ENCODE measurements at regions not wholly inside any gene's neighbourhood (a gene's known extent, or its start where the extent isn't known, plus 50 kb on each side); places are given as distances from the start of the nearest gene placed in this dataset.

DNA sequence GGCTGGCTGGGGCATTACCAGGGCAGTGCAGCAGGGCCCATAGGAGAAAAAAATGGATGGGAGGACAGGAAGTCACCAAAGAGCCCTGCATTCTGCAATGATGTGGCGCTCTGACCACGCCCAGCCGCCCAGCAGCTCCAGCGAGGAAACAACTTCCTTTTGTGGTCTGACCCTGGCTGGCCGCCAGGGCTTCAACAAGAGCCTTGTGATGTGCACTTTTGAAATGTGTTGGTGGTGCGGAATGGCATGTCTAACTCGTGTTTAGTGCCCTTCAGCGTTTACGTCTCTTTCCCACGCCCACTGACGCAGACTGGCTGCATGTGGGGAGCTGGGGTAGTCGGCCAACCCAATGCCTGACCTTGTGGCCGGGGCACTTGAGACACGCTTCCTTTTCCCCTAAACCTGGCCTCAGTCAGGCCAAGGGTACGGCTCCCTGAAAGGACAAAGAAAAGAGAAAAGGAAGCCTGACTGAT lies 81.9 kb upstream of the CTNNB1 start:
- Mint-ChIP-seq H3K4me1 (peaks cover 35% of the 10 kb centered on the region), H3K36me3 (no peaks in the 10 kb centered on the region), H3K4me3 (no peak overlapping the region), H3K27ac (no peak overlapping the region), H3K9me3 (no peaks in the 10 kb centered on the region), H3K27me3 (ENCODE audit: insufficient read depth, low read depth) (no peaks in the 10 kb centered on the region)
- Histone ChIP-seq H3K4me1 (peaks cover 16% of the 10 kb centered on the region), H3K9me3 (ENCODE audit: low read depth) (no peaks in the 10 kb centered on the region), H3K27ac (no peak overlapping the region), H3K36me3 (no peaks in the 10 kb centered on the region), H3K4me2 (no peak overlapping the region), H3F3A (ENCODE audit: low read depth) (no peaks in the 10 kb centered on the region), H2AFZ (replicated peaks) (no peak overlapping the region), H3K27me3 (no peaks in the 10 kb centered on the region), H3K79me2 (ENCODE audit: low read depth) (no peaks in the 10 kb centered on the region), H3K4me3 (no peak overlapping the region), H4K20me1 (ENCODE audit: low read depth) (no peaks in the 10 kb centered on the region), H3K9ac (no peak overlapping the region)
- TF ChIP-seq EZH2 (IDR thresholded peaks at IDR 0.05) (no peak), EZH2phosphoT487 (IDR thresholded peaks at IDR 0.05) (no peak), CTCF (IDR thresholded peaks at IDR 0.05) (no peak)
- peak; percentile 15 for DNase-seq (ENCODE audit: low spot score)

- Histone ChIP-seq H3K79me2 (ENCODE audit: low read depth) (no peaks in the 10 kb centered on the region), H4K20me1 (ENCODE audit: low read depth) (no peaks in the 10 kb centered on the region), H3K4me3 (no peak overlapping the region), H3K9ac (no peak overlapping the region), H3F3A (ENCODE audit: low read depth) (no peaks in the 10 kb centered on the region), H3K27ac (no peak overlapping the region), H3K27me3 (no peaks in the 10 kb centered on the region), H2AFZ (replicated peaks) (no peak overlapping the region), H3K9me3 (ENCODE audit: low read depth) (no peaks in the 10 kb centered on the region), H3K4me1 (peaks cover 16% of the 10 kb centered on the region), H3K4me2 (no peak overlapping the region), H3K36me3 (no peaks in the 10 kb centered on the region)
- Mint-ChIP-seq H3K4me1 (peaks cover 32% of the 10 kb centered on the region), H3K27me3 (ENCODE audit: insufficient read depth, low read depth) (no peaks in the 10 kb centered on the region), H3K27ac (no peak overlapping the region), H3K4me3 (no peak overlapping the region), H3K9me3 (no peaks in the 10 kb centered on the region), H3K36me3 (no peaks in the 10 kb centered on the region)
- TF ChIP-seq CTCF (IDR thresholded peaks at IDR 0.05) = no peak
- no peak for TF ChIP-seq EZH2phosphoT487 (IDR thresholded peaks at IDR 0.05)
- no peak for TF ChIP-seq EZH2 (IDR thresholded peaks at IDR 0.05)
- DNase-seq (ENCODE audit: low spot score) = no peak
Observed at GRCh38 chr3:41118461-41119390, 80.6 kb upstream of the CTNNB1 start.

GRCh38 chr3:41120460-41120859 lies 78.8 kb upstream of the CTNNB1 start:
- no peak for DNase-seq (ENCODE audit: low spot score)
- Histone ChIP-seq H3K9ac (no peak overlapping the region), H3F3A (ENCODE audit: low read depth) (no peaks in the 10 kb centered on the region), H3K27ac (no peak overlapping the region), H3K4me3 (no peak overlapping the region), H4K20me1 (ENCODE audit: low read depth) (no peaks in the 10 kb centered on the region), H3K27me3 (no peaks in the 10 kb centered on the region), H3K4me2 (no peak overlapping the region), H3K9me3 (ENCODE audit: low read depth) (no peaks in the 10 kb centered on the region), H3K36me3 (no peaks in the 10 kb centered on the region), H3K79me2 (ENCODE audit: low read depth) (no peaks in the 10 kb centered on the region), H2AFZ (replicated peaks) (peak overlapping the region; percentile 50), H3K4me1 (peaks cover 9% of the 10 kb centered on the region)
- H3K27me3 Mint-ChIP-seq (ENCODE audit: insufficient read depth, low read depth) = no peaks in the 10 kb centered on the region
- H3K4me1 Mint-ChIP-seq = peaks cover 17% of the 10 kb centered on the region
- H3K4me3 Mint-ChIP-seq = no peak overlapping the region
- peaks cover 4% of the 10 kb centered on the region for H3K9me3 Mint-ChIP-seq
- H3K36me3 Mint-ChIP-seq = no peaks in the 10 kb centered on the region
- no peak for TF ChIP-seq EZH2 (IDR thresholded peaks at IDR 0.05)
- no peak for TF ChIP-seq CTCF (IDR thresholded peaks at IDR 0.05)
- TF ChIP-seq EZH2phosphoT487 (IDR thresholded peaks at IDR 0.05) = no peak
- no peak overlapping the region for H3K27ac Mint-ChIP-seq

Data from neural progenitor cell (in vitro differentiated cells).